ENCODE measurements at regions not wholly inside any gene's neighbourhood (a gene's known extent, or its start where the extent isn't known, plus 50 kb on each side); places are given as distances from the start of the nearest gene placed in this dataset.

- no peak for TF ChIP-seq CTCF (IDR thresholded peaks at IDR 0.05; ENCODE audit: low read depth, low read length)
- DNase-seq (ENCODE audit: extremely low read depth, low read depth): no peak
These were observed 66.4 kb upstream of the OTOGL start for GRCh38 chr12:80032946-80033345.

GRCh38 chr12:80031229-80031628, 68.1 kb upstream of the OTOGL start:
- no peak for TF ChIP-seq CTCF (IDR thresholded peaks at IDR 0.05; ENCODE audit: low read depth, low read length)
- no peak for DNase-seq (ENCODE audit: extremely low read depth, low read depth)

GRCh38 chr12:80025638-80026037, 73.7 kb upstream of the OTOGL start:
- no peak for DNase-seq (ENCODE audit: extremely low read depth, low read depth)
- no peak for TF ChIP-seq CTCF (IDR thresholded peaks at IDR 0.05; ENCODE audit: low read depth, low read length)

GRCh38 chr12:80019691-80020090, 79.6 kb upstream of the OTOGL start:
- no peak for TF ChIP-seq CTCF (IDR thresholded peaks at IDR 0.05; ENCODE audit: low read depth, low read length)
- DNase-seq (ENCODE audit: extremely low read depth, low read depth): no peak

GRCh38 chr12:80018119-80018518, 81.2 kb upstream of the OTOGL start:
- DNase-seq (ENCODE audit: extremely low read depth, low read depth): no peak
- TF ChIP-seq CTCF (IDR thresholded peaks at IDR 0.05; ENCODE audit: low read depth, low read length): no peak

GRCh38 chr12:80017261-80017870, 82.0 kb upstream of the OTOGL start:
- TF ChIP-seq CTCF (IDR thresholded peaks at IDR 0.05; ENCODE audit: low read depth, low read length): no peak

GRCh38 chr12:80016684-80017083, 81.8 kb upstream of the PPP1R12A start:
- TF ChIP-seq CTCF (IDR thresholded peaks at IDR 0.05; ENCODE audit: low read depth, low read length): no peak
- no peak for DNase-seq (ENCODE audit: extremely low read depth, low read depth)

More at GRCh38 chr12:80017261-80017870, 82.0 kb upstream of the OTOGL start:
- DNase-seq (ENCODE audit: extremely low read depth, low read depth): no peak

Measured in AG09319 (cell line).